Aorta (tissue), 5 donors: ENCODE measurements at regions not wholly inside any gene's neighbourhood (a gene's known extent, or its start where the extent isn't known, plus 50 kb on each side); places are given as distances from the start of the nearest gene placed in this dataset.
"Not testable (repeated sequence)": the region's sequence is repeated elsewhere in the genome, so short reads cannot be mapped to it uniquely, and the experiment has no call there.

Source experiments
- ATAC-seq: fragments of 200-7000 bp; cut with Tn5 transposase; one replicate; pipeline ENCODE4 v1.9.1; 2022; ENCODE audit warnings: moderate library complexity; ENCODE audit not compliant: low FRiP score
- DNase-seq, 2 donors: peaks; one replicate each; pipeline ENCODE4 v3.0.0-alpha.2; 2020
- H3K27ac ChIP-seq, 2 donors: one replicate each; pipeline ENCODE4 v1.5.1; 2013; ENCODE audit warnings: low read length in 2 of 2, mild to moderate bottlenecking in 2 of 2, moderate library complexity in 2 of 2, control low read depth in 1 of 2, inconsistent platforms in 1 of 2, low read depth in 1 of 2
- H3K27me3 ChIP-seq, 2 donors: one replicate each; pipeline ENCODE4 v1.6.1; 2013; ENCODE audit warnings: control low read depth in 1 of 2, low read length in 1 of 2, mild to moderate bottlenecking in 1 of 2, moderate library complexity in 1 of 2; ENCODE audit not compliant: insufficient read depth in 2 of 2, control insufficient read depth in 1 of 2
- H3K36me3 ChIP-seq, 2 donors: one replicate each; pipeline ENCODE4 v1.6.1; 2013; ENCODE audit warnings: control low read depth in 1 of 2, low read length in 1 of 2, mild to moderate bottlenecking in 1 of 2; ENCODE audit not compliant: insufficient read depth in 2 of 2, control insufficient read depth in 1 of 2
- H3K4me1 ChIP-seq, 2 donors: one replicate each; pipeline ENCODE4 v1.6.1; 2013; ENCODE audit warnings: low read length in 2 of 2, control low read depth in 1 of 2, mild to moderate bottlenecking in 1 of 2, moderate library complexity in 1 of 2; ENCODE audit not compliant: insufficient read depth in 2 of 2, control insufficient read depth in 1 of 2
- H3K4me3 ChIP-seq, 2 donors: one replicate each; pipeline ENCODE4 v1.5.1; 2013; ENCODE audit warnings: low read length in 2 of 2, control low read depth in 1 of 2, mild to moderate bottlenecking in 1 of 2
- H3K9me3 ChIP-seq: one replicate; pipeline ENCODE4 v1.6.1; 2013; ENCODE audit warnings: mild to moderate bottlenecking, low read length; ENCODE audit not compliant: control insufficient read depth
- WGBS, 2 donors: extraction: QIAGEN DNeasy Blood & Tissue Kit; methylation state at CpG; one replicate each; pipeline ENCODE4 v1.1.7; 2013; 5-methylcytosine and 5-hydroxymethylcytosine counted together
- intact Hi-C, 2 donors: fragments of 100-400 bp; cut with DNase I; formaldehyde crosslinking; loops; one replicate each; pipeline versions ENCODE4 v1.14.2 to v1.15.0; 2022
- donor health status: healthy with polysubstance abuse.
- donor health status: Bipolar disorder and iron deficiency.
- donor health status: DM: no; HTN: no; CAD: no.
- donor health status: DM: no; HTN: no; CAD: no.
- donor health status: DM: yes; HTN: yes; CAD: no.

GRCh38 chr10:20381761-20382160 is 515.4 kb downstream of the NEBL start:
- H3K27ac ChIP-seq: no peak overlapping the region
- WGBS, 2 donors: 91 to 92% methylated on average over 3 of the region's 3 CpGs

GRCh38 chr10:20380401-20380800 is 516.7 kb downstream of the NEBL start:
- intact Hi-C loops: no loop called here
- DNase-seq: no peak

More at GRCh38 chr10:20381761-20382160, 515.4 kb downstream of the NEBL start:
- no peaks in the 10 kb centered on the region for H3K27me3 ChIP-seq
- no peaks in the 10 kb centered on the region for H3K36me3 ChIP-seq
- no peak for ATAC-seq
- no peak for DNase-seq
- H3K4me3 ChIP-seq: no peak overlapping the region
- H3K9me3 ChIP-seq: peaks cover 2% of the 10 kb centered on the region
- H3K4me1 ChIP-seq: no peaks in the 10 kb centered on the region
- intact Hi-C loops: no loop called here

GRCh38 chr10:20372748-20373147 is 524.4 kb downstream of the NEBL start:
- H3K4me3 ChIP-seq: no peak overlapping the region
- ATAC-seq: no peak
- no peaks in the 10 kb centered on the region for H3K9me3 ChIP-seq
- H3K36me3 ChIP-seq: no peaks in the 10 kb centered on the region
- no peaks in the 10 kb centered on the region for H3K4me1 ChIP-seq
- intact Hi-C loops: no loop called here
- no peak overlapping the region for H3K27ac ChIP-seq
- DNase-seq: no peak
- H3K27me3 ChIP-seq: no peaks in the 10 kb centered on the region

More at GRCh38 chr10:20380401-20380800, 516.7 kb downstream of the NEBL start:
- no peak for ATAC-seq
- Histone ChIP-seq H3K36me3 (no peaks in the 10 kb centered on the region), H3K27me3 (no peaks in the 10 kb centered on the region), H3K27ac (no peak overlapping the region), H3K4me1 (no peaks in the 10 kb centered on the region), H3K9me3 (peaks cover 2% of the 10 kb centered on the region), H3K4me3 (no peak overlapping the region)

GRCh38 chr10:20370977-20371533 is 526.1 kb downstream of the NEBL start:
- H3K27me3 ChIP-seq, H3K4me3 ChIP-seq, DNase-seq, H3K27ac ChIP-seq, ATAC-seq, H3K36me3 ChIP-seq, H3K9me3 ChIP-seq, H3K4me1 ChIP-seq, intact Hi-C loops: not testable (repeated sequence)
- 93 to 94% methylated on average over 7 of the region's 7 CpGs for WGBS, 2 donors

- 77 to 80% methylated on average over 9 of the region's 9 CpGs for WGBS, 2 donors
- no peaks in the 10 kb centered on the region for H3K36me3 ChIP-seq
- no peaks in the 10 kb centered on the region for H3K27me3 ChIP-seq
- H3K4me1 ChIP-seq: no peaks in the 10 kb centered on the region
- H3K9me3 ChIP-seq: no peaks in the 10 kb centered on the region
- no peak overlapping the region for H3K4me3 ChIP-seq
- intact Hi-C loops: no loop called here
- no peak overlapping the region for H3K27ac ChIP-seq
- no peak for DNase-seq
- no peak for ATAC-seq
Observed at GRCh38 chr10:20369863-20370736, 527.0 kb downstream of the NEBL start.

- no peaks in the 10 kb centered on the region for H3K27me3 ChIP-seq
- no peaks in the 10 kb centered on the region for H3K4me1 ChIP-seq
- DNase-seq: no peak
- no peak for ATAC-seq
- H3K36me3 ChIP-seq: no peaks in the 10 kb centered on the region
- intact Hi-C loops: no loop called here
- peaks cover 2% of the 10 kb centered on the region for H3K9me3 ChIP-seq
- H3K4me3 ChIP-seq: no peak overlapping the region
- H3K27ac ChIP-seq: no peak overlapping the region
Observed at GRCh38 chr10:20363684-20364083, 533.4 kb downstream of the NEBL start.

- no peaks in the 10 kb centered on the region for H3K36me3 ChIP-seq
- H3K9me3 ChIP-seq: no peaks in the 10 kb centered on the region
- no peaks in the 10 kb centered on the region for H3K27me3 ChIP-seq
- no peak overlapping the region for H3K27ac ChIP-seq
- intact Hi-C loops: no loop called here
- ATAC-seq: no peak
- no peaks in the 10 kb centered on the region for H3K4me1 ChIP-seq
- no peak overlapping the region for H3K4me3 ChIP-seq
- WGBS, 2 donors: 62 to 91% methylated on average over 4 of the region's 4 CpGs
- DNase-seq: no peak
Observed at GRCh38 chr10:20355915-20356314, 539.7 kb downstream of the PLXDC2 start.

- H3K27ac ChIP-seq: no peak overlapping the region
- H3K4me3 ChIP-seq: no peak overlapping the region
- H3K36me3 ChIP-seq: no peaks in the 10 kb centered on the region
- no peaks in the 10 kb centered on the region for H3K27me3 ChIP-seq
- intact Hi-C loops: no loop called here
- H3K9me3 ChIP-seq: no peaks in the 10 kb centered on the region
- no peak for DNase-seq
- WGBS, 2 donors: 66 to 98% methylated on average over 3 of the region's 3 CpGs
- no peaks in the 10 kb centered on the region for H3K4me1 ChIP-seq
- ATAC-seq: no peak
Observed at GRCh38 chr10:20355011-20355410, 538.8 kb downstream of the PLXDC2 start.

- intact Hi-C loops: no loop called here
- DNase-seq: no peak
- H3K27me3 ChIP-seq: no peaks in the 10 kb centered on the region
- 28 to 49% methylated on average over 1 of the region's 1 CpG for WGBS, 2 donors
- ATAC-seq: no peak
- no peaks in the 10 kb centered on the region for H3K4me1 ChIP-seq
- H3K9me3 ChIP-seq: no peaks in the 10 kb centered on the region
- H3K36me3 ChIP-seq: no peaks in the 10 kb centered on the region
- no peak overlapping the region for H3K4me3 ChIP-seq
- no peak overlapping the region for H3K27ac ChIP-seq
Observed at GRCh38 chr10:20354166-20354565, 537.9 kb downstream of the PLXDC2 start.
